ENCODE measurements at regions not wholly inside any gene's neighbourhood (a gene's known extent, or its start where the extent isn't known, plus 50 kb on each side); places are given as distances from the start of the nearest gene placed in this dataset.

- no peak for TF ChIP-seq CTCF (IDR thresholded peaks at IDR 0.05; ENCODE audit: poor library complexity)
- no peak for TF ChIP-seq EZH2 (IDR thresholded peaks at IDR 0.05; ENCODE audit: borderline replicate concordance)
- TF ChIP-seq EZH2phosphoT487 (IDR thresholded peaks at IDR 0.05; ENCODE audit: low read depth, severe bottlenecking, unreplicated experiment): no peak
Measured at GRCh38 chr2:120673205-120673550, 62.5 kb upstream of the GLI2 start.

Data from hepatocyte (in vitro differentiated cells).